GM13976 (cell line): ENCODE measurements at regions not wholly inside any gene's neighbourhood (a gene's known extent, or its start where the extent isn't known, plus 50 kb on each side); places are given as distances from the start of the nearest gene placed in this dataset.

ENCODE experiments used
- DNase-seq: peaks from one replicate; pipeline ENCODE4 v3.0.0; 2012; ENCODE audit warnings: low spot score
- CTCF ChIP-seq: IDR thresholded peaks from 2 replicates; pipeline ENCODE4 v1.5.1; 2012; ENCODE audit warnings: borderline replicate concordance, mild to moderate bottlenecking; ENCODE audit not compliant: insufficient read depth; ENCODE audit errors: extremely low read depth, missing control alignments, control extremely low read depth
- in situ Hi-C: fragments of 300-500 bp; cut with MboI; formaldehyde crosslinking; loops from one replicate; pipeline ENCODE4 v1.12.0; 2022; ENCODE audit warnings: low sequenced_read_pairs, mixed read lengths, inconsistent platforms; ENCODE audit not compliant: unreplicated experiment

GRCh38 chr12:66877925-66878324 is 199.0 kb upstream of the GRIP1 start:
- in situ Hi-C loops: no loop called here
- no peak for TF ChIP-seq CTCF
- DNase-seq: no peak

- no peak for TF ChIP-seq CTCF
- DNase-seq: no peak
- in situ Hi-C loops: no loop called here
Measured at GRCh38 chr12:66879409-66879808, 200.5 kb upstream of the GRIP1 start.

GRCh38 chr12:66881386-66881785 is 202.5 kb upstream of the GRIP1 start:
- no peak for TF ChIP-seq CTCF
- no peak for DNase-seq
- in situ Hi-C loops: no loop called here

- TF ChIP-seq CTCF: no peak
- no peak for DNase-seq
- in situ Hi-C loops: no loop called here
Measured at GRCh38 chr12:66884091-66884490, 205.2 kb upstream of the GRIP1 start.

- no peak for DNase-seq
- TF ChIP-seq CTCF: no peak
- in situ Hi-C loops: no loop called here
Measured at GRCh38 chr12:66885115-66885875, 206.4 kb upstream of the GRIP1 start.

- no peak for TF ChIP-seq CTCF
- in situ Hi-C loops: no loop called here
- no peak for DNase-seq
Measured at GRCh38 chr12:66896797-66897196, 217.9 kb upstream of the GRIP1 start.
